WTC11 (cell line): ENCODE measurements at regions not wholly inside any gene's neighbourhood (a gene's known extent, or its start where the extent isn't known, plus 50 kb on each side); places are given as distances from the start of the nearest gene placed in this dataset.

Experiments used
- ATAC-seq: fragments of 200-7000 bp; cut with Tn5 transposase; 2 replicates; pipeline ENCODE4 v1.10.0; 2021; ENCODE audit warnings: mild to moderate bottlenecking, moderate library complexity
- CTCF ChIA-PET: fragments of 300-600 bp; sonication (Branson Sonifier 250); formaldehyde crosslinking; loops from one replicate; lab custom pipeline; 2021; ENCODE audit warnings: antibody characterized with exemption; lab: Charles Lee
- POLR2A ChIA-PET: fragments of 350-600 bp; sonication (Branson Sonifier 250); formaldehyde crosslinking; loops from one replicate; lab custom pipeline; 2021; ENCODE audit warnings: antibody characterized with exemption; lab: Charles Lee
- DNase-seq: peaks from one replicate; pipeline ENCODE4 v3.0.0; 2021; ENCODE audit warnings: low spot score
- H3K27ac Mint-ChIP-seq: 2 replicates; pipeline ENCODE4 v1.8.0; 2021; ENCODE audit warnings: mixed read lengths
- H3K27me3 Mint-ChIP-seq: 2 replicates; pipeline ENCODE4 v1.8.0; 2021; ENCODE audit warnings: low read depth, mild to moderate bottlenecking, moderate library complexity, mixed read lengths
- H3K36me3 Mint-ChIP-seq: 2 replicates; pipeline ENCODE4 v1.8.0; 2021; ENCODE audit warnings: mixed read lengths
- H3K4me1 Mint-ChIP-seq: 2 replicates; pipeline ENCODE4 v1.8.0; 2022; ENCODE audit warnings: mixed read lengths
- H3K4me3 Mint-ChIP-seq: 2 replicates; pipeline ENCODE4 v1.8.0; 2021; ENCODE audit warnings: mild to moderate bottlenecking, moderate library complexity, mixed read lengths
- H3K9me3 Mint-ChIP-seq: 2 replicates; pipeline ENCODE4 v1.8.0; 2021; ENCODE audit warnings: mixed read lengths
- CREB1 ChIP-seq: sonication (generic); formaldehyde crosslinking; IDR thresholded peaks from 2 replicates; pipeline ENCODE4 v1.8.0; 2023; ENCODE audit warnings: mild to moderate bottlenecking, missing genetic modification reagents
- EMX1 ChIP-seq: fragments of 250-450 bp; sonication (Bioruptor Pico); IDR thresholded peaks from 2 replicates; pipeline ENCODE4 v1.8.0; 2021; ENCODE audit warnings: mild to moderate bottlenecking
- FOXP1 ChIP-seq: sonication (generic); formaldehyde crosslinking; IDR thresholded peaks from 2 replicates; pipeline ENCODE4 v1.8.0; 2022; ENCODE audit warnings: missing genetic modification reagents, mild to moderate bottlenecking, moderate library complexity, borderline replicate concordance
- HMGA2 ChIP-seq: fragments of 250-450 bp; sonication (Bioruptor Pico); IDR thresholded peaks from 2 replicates; pipeline ENCODE4 v1.4.0; 2021; ENCODE audit warnings: mild to moderate bottlenecking, moderate library complexity
- IRF2 ChIP-seq: sonication (generic); formaldehyde crosslinking; IDR thresholded peaks from 2 replicates; pipeline ENCODE4 v1.8.0; 2022; ENCODE audit warnings: low read depth, missing genetic modification reagents, borderline replicate concordance
- MXD4 ChIP-seq: fragments of 250-450 bp; sonication (Bioruptor Pico); IDR thresholded peaks from 2 replicates; pipeline ENCODE4 v1.8.0; 2021; ENCODE audit warnings: mild to moderate bottlenecking, moderate library complexity, borderline replicate concordance
- NR1H2 ChIP-seq: sonication (generic); formaldehyde crosslinking; IDR thresholded peaks from 2 replicates; pipeline ENCODE4 v1.9.0; 2021; ENCODE audit warnings: mild to moderate bottlenecking, moderate library complexity, missing genetic modification reagents
- NR2C2 ChIP-seq: sonication (generic); formaldehyde crosslinking; IDR thresholded peaks from 2 replicates; pipeline ENCODE4 v1.8.0; 2022; ENCODE audit warnings: mild to moderate bottlenecking, missing genetic modification reagents
- RELA ChIP-seq: sonication (generic); formaldehyde crosslinking; IDR thresholded peaks from 2 replicates; pipeline ENCODE4 v1.8.1; 2022; ENCODE audit warnings: missing genetic modification reagents, mild to moderate bottlenecking, borderline replicate concordance
- SOX15 ChIP-seq: fragments of 250-450 bp; sonication (Bioruptor Pico); IDR thresholded peaks from 2 replicates; pipeline ENCODE4 v1.9.0; 2021; ENCODE audit warnings: mild to moderate bottlenecking
- ZBTB21 ChIP-seq: sonication (generic); formaldehyde crosslinking; IDR thresholded peaks from 2 replicates; pipeline ENCODE4 v1.8.1; 2023; ENCODE audit warnings: mild to moderate bottlenecking, missing genetic modification reagents, borderline replicate concordance
- ZNF219 ChIP-seq: sonication (generic); formaldehyde crosslinking; IDR thresholded peaks from 2 replicates; pipeline ENCODE4 v1.8.0; 2023; ENCODE audit warnings: missing genetic modification reagents, mild to moderate bottlenecking, borderline replicate concordance
- ZNF423 ChIP-seq: fragments of 250-450 bp; sonication (Bioruptor Pico); IDR thresholded peaks from 2 replicates; pipeline ENCODE4 v2.1.2; 2022; ENCODE audit warnings: mild to moderate bottlenecking, moderate library complexity
- TF ChIP-seq, protein P1 (sequence below): sonication (generic); formaldehyde crosslinking; IDR thresholded peaks from 2 replicates; pipeline ENCODE4 v1.8.0; 2022; ENCODE audit warnings: missing genetic modification reagents
- TF ChIP-seq, protein P2 (sequence below): fragments of 250-450 bp; sonication (Bioruptor Pico); IDR thresholded peaks from 2 replicates; pipeline ENCODE4 v1.9.0; 2021; ENCODE audit warnings: moderate library complexity, mild to moderate bottlenecking, inconsistent platforms, borderline replicate concordance
- TF ChIP-seq, protein P3 (sequence below): fragments of 250-450 bp; sonication (Bioruptor Pico); IDR thresholded peaks from 2 replicates; pipeline ENCODE4 v1.9.0; 2021; ENCODE audit warnings: mild to moderate bottlenecking
- TF ChIP-seq, protein P4 (sequence below): fragments of 250-450 bp; sonication (Bioruptor Pico); IDR thresholded peaks from 2 replicates; pipeline ENCODE4 v1.9.0; 2021; ENCODE audit warnings: mild to moderate bottlenecking, borderline replicate concordance
- TF ChIP-seq, protein P5 (sequence below): fragments of 250-450 bp; sonication (Bioruptor Pico); IDR thresholded peaks from 2 replicates; pipeline ENCODE4 v1.9.0; 2021; ENCODE audit warnings: mild to moderate bottlenecking
- TF ChIP-seq, protein P6 (sequence below): sonication (generic); formaldehyde crosslinking; IDR thresholded peaks from 2 replicates; pipeline ENCODE4 v1.8.0; 2023; ENCODE audit warnings: missing genetic modification reagents

DNA sequence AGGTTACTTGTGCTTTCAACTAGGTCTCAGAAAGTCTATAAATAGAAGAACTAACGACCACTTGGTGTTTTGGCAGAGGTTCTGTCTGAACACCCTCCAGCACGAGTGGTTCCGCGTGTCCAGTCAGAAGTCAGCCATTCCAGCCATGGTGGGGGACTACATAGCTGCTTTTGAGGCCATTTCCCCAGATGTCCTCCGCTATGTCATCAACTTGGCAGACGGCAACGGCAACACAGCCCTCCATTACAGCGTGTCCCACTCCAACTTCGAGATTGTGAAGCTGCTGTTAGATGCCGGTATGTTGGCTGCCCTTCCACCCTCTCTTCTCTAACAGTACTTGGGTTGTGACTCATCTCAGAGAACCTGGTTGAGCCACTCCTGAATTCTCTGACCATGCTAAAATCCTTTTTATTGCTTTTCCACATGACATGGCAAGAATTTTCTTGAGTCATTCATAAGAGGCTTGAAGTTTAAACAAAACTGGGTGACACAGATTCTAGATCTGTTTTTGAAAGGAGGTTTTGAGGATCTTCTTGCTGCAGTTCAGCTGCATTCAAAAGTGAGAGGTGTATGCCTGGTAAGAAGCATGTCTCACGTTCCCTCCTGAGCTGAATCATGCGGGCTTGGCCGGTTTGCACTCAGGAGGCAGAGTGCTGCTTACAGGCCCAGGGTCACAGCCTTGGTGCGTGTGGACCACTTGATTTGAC, 103.1 kb upstream of the DMRT1 start (continued):
- TF ChIP-seq, protein P1, sequence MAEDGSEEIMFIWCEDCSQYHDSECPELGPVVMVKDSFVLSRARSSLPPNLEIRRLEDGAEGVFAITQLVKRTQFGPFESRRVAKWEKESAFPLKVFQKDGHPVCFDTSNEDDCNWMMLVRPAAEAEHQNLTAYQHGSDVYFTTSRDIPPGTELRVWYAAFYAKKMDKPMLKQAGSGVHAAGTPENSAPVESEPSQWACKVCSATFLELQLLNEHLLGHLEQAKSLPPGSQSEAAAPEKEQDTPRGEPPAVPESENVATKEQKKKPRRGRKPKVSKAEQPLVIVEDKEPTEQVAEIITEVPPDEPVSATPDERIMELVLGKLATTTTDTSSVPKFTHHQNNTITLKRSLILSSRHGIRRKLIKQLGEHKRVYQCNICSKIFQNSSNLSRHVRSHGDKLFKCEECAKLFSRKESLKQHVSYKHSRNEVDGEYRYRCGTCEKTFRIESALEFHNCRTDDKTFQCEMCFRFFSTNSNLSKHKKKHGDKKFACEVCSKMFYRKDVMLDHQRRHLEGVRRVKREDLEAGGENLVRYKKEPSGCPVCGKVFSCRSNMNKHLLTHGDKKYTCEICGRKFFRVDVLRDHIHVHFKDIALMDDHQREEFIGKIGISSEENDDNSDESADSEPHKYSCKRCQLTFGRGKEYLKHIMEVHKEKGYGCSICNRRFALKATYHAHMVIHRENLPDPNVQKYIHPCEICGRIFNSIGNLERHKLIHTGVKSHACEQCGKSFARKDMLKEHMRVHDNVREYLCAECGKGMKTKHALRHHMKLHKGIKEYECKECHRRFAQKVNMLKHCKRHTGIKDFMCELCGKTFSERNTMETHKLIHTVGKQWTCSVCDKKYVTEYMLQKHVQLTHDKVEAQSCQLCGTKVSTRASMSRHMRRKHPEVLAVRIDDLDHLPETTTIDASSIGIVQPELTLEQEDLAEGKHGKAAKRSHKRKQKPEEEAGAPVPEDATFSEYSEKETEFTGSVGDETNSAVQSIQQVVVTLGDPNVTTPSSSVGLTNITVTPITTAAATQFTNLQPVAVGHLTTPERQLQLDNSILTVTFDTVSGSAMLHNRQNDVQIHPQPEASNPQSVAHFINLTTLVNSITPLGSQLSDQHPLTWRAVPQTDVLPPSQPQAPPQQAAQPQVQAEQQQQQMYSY (CRISPR knock-in tag), result no peak
- TF ChIP-seq MXD4 (CRISPR knock-in tag) (no peak), NR1H2 (CRISPR knock-in tag) (no peak)
- TF ChIP-seq, protein P2, sequence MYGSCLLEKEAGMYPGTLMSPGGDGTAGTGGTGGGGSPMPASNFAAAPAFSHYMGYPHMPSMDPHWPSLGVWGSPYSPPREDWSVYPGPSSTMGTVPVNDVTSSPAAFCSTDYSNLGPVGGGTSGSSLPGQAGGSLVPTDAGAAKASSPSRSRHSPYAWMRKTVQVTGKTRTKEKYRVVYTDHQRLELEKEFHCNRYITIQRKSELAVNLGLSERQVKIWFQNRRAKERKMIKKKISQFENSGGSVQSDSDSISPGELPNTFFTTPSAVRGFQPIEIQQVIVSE, result no peak

DNA sequence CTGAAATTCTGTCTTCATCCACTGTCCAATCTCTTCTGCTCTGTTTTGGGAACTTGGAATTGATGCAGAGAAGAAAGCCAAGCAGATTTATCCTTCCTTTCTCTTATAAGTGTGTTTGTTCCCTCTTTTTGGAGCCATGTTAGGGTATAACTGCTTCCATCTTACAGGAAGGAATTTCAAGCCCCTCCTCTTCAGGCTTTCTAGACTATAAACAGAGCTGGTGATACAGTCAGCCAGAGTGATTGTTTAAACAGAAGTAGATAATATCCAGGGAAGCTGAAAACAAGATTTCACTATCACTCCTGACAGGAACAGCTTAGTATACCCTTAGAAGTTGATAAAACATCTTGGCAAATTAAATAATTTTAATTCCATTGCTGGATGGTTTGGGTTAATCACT, 102.1 kb upstream of the DMRT1 start:
- H3K36me3 Mint-ChIP-seq, result peaks cover 69% of the 10 kb centered on the region

More for the DNA sequence above, 102.1 kb upstream of the DMRT1 start:
- ChIA-PET POLR2A (no interaction called here), CTCF (no interaction called here)
- Mint-ChIP-seq H3K4me3 (no peak overlapping the region), H3K27ac (no peak overlapping the region), H3K4me1 (peaks cover 2% of the 10 kb centered on the region), H3K27me3 (no peaks in the 10 kb centered on the region), H3K9me3 (no peaks in the 10 kb centered on the region)
- DNase-seq, result no peak
- TF ChIP-seq IRF2 (CRISPR knock-in tag) (no peak), HMGA2 (CRISPR knock-in tag) (no peak), EMX1 (CRISPR knock-in tag) (no peak), RELA (no peak), ZBTB21 (no peak), ZNF219 (CRISPR knock-in tag) (no peak), ZNF423 (CRISPR knock-in tag) (no peak), CREB1 (CRISPR knock-in tag) (no peak), SOX15 (CRISPR knock-in tag) (no peak), NR2C2 (no peak), FOXP1 (no peak)
- TF ChIP-seq, protein P3, sequence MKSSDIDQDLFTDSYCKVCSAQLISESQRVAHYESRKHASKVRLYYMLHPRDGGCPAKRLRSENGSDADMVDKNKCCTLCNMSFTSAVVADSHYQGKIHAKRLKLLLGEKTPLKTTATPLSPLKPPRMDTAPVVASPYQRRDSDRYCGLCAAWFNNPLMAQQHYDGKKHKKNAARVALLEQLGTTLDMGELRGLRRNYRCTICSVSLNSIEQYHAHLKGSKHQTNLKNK (CRISPR knock-in tag), result no peak
- TF ChIP-seq, protein P4, sequence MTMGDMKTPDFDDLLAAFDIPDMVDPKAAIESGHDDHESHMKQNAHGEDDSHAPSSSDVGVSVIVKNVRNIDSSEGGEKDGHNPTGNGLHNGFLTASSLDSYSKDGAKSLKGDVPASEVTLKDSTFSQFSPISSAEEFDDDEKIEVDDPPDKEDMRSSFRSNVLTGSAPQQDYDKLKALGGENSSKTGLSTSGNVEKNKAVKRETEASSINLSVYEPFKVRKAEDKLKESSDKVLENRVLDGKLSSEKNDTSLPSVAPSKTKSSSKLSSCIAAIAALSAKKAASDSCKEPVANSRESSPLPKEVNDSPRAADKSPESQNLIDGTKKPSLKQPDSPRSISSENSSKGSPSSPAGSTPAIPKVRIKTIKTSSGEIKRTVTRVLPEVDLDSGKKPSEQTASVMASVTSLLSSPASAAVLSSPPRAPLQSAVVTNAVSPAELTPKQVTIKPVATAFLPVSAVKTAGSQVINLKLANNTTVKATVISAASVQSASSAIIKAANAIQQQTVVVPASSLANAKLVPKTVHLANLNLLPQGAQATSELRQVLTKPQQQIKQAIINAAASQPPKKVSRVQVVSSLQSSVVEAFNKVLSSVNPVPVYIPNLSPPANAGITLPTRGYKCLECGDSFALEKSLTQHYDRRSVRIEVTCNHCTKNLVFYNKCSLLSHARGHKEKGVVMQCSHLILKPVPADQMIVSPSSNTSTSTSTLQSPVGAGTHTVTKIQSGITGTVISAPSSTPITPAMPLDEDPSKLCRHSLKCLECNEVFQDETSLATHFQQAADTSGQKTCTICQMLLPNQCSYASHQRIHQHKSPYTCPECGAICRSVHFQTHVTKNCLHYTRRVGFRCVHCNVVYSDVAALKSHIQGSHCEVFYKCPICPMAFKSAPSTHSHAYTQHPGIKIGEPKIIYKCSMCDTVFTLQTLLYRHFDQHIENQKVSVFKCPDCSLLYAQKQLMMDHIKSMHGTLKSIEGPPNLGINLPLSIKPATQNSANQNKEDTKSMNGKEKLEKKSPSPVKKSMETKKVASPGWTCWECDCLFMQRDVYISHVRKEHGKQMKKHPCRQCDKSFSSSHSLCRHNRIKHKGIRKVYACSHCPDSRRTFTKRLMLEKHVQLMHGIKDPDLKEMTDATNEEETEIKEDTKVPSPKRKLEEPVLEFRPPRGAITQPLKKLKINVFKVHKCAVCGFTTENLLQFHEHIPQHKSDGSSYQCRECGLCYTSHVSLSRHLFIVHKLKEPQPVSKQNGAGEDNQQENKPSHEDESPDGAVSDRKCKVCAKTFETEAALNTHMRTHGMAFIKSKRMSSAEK, result no peak
- TF ChIP-seq, protein P5, sequence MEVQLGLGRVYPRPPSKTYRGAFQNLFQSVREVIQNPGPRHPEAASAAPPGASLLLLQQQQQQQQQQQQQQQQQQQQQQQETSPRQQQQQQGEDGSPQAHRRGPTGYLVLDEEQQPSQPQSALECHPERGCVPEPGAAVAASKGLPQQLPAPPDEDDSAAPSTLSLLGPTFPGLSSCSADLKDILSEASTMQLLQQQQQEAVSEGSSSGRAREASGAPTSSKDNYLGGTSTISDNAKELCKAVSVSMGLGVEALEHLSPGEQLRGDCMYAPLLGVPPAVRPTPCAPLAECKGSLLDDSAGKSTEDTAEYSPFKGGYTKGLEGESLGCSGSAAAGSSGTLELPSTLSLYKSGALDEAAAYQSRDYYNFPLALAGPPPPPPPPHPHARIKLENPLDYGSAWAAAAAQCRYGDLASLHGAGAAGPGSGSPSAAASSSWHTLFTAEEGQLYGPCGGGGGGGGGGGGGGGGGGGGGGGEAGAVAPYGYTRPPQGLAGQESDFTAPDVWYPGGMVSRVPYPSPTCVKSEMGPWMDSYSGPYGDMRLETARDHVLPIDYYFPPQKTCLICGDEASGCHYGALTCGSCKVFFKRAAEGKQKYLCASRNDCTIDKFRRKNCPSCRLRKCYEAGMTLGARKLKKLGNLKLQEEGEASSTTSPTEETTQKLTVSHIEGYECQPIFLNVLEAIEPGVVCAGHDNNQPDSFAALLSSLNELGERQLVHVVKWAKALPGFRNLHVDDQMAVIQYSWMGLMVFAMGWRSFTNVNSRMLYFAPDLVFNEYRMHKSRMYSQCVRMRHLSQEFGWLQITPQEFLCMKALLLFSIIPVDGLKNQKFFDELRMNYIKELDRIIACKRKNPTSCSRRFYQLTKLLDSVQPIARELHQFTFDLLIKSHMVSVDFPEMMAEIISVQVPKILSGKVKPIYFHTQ (CRISPR knock-in tag), result no peak
- TF ChIP-seq, protein P6, sequence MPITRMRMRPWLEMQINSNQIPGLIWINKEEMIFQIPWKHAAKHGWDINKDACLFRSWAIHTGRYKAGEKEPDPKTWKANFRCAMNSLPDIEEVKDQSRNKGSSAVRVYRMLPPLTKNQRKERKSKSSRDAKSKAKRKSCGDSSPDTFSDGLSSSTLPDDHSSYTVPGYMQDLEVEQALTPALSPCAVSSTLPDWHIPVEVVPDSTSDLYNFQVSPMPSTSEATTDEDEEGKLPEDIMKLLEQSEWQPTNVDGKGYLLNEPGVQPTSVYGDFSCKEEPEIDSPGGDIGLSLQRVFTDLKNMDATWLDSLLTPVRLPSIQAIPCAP, result no peak
- ATAC-seq, result no peak
